Endothelial cell of umbilical vein (primary cell): ENCODE measurements at regions not wholly inside any gene's neighbourhood (a gene's known extent, or its start where the extent isn't known, plus 50 kb on each side); places are given as distances from the start of the nearest gene placed in this dataset.

Experiments used
- BruUV-seq: library from RNA; stranded (reverse); fragments of 400-500 nt; replicated peaks from 2 replicates; lab custom pipeline; 2021; lab: Mats Ljungman, UMichigan
- CTCF ChIA-PET: fragments of 300-600, 350-600 bp; sonication (Branson Sonifier 250); formaldehyde crosslinking; loops from one replicate; lab custom pipeline; 2021; ENCODE audit warnings: antibody characterized with exemption, inconsistent platforms; lab: Charles Lee
- POLR2A ChIA-PET: fragments of 300-600, 350-600 bp; sonication (Branson Sonifier 250); formaldehyde crosslinking; loops from one replicate; lab custom pipeline; 2021; ENCODE audit warnings: antibody characterized with exemption, inconsistent platforms; lab: Charles Lee
- DNase-seq: peaks from one replicate; pipeline ENCODE4 v3.0.0-alpha.2; 2011; ENCODE audit warnings: low read depth, low spot score
- FAIRE-seq: peaks from 2 replicates; lab custom pipeline; 2011; peaks lifted over from hg19 to GRCh38; lab: Jason Lieb, UNC
- H2AFZ ChIP-seq: 2 replicates; pipeline ENCODE4 v1.6.0; 2012; ENCODE audit warnings: low read depth, low read length, control low read depth, inconsistent platforms
- H3K27ac ChIP-seq: 2 replicates; pipeline ENCODE4 v1.5.1; 2011; ENCODE audit warnings: low read depth, mild to moderate bottlenecking, control low read depth, low read length, moderate library complexity; ENCODE audit not compliant: insufficient read depth
- H3K27me3 ChIP-seq, 2 experiments: 2 replicates each; pipeline versions ENCODE4 v1.6.0 to v1.6.1; 2011; ENCODE audit warnings: low read length in 2 of 2, mixed read lengths in 1 of 2; ENCODE audit not compliant: control insufficient read depth in 2 of 2, insufficient read depth in 2 of 2
- H3K36me3 ChIP-seq, 2 experiments: 2 replicates in 1 of 2; 3 replicates in 1 of 2; pipeline ENCODE4 v1.5.1; 2011; ENCODE audit warnings: low read length in 2 of 2, mild to moderate bottlenecking in 1 of 2, moderate library complexity in 1 of 2; ENCODE audit not compliant: control insufficient read depth in 2 of 2, insufficient read depth in 2 of 2; ENCODE audit errors: extremely low read depth in 1 of 2
- H3K4me1 ChIP-seq: 3 replicates; pipeline ENCODE4 v1.5.1; 2011; ENCODE audit warnings: mild to moderate bottlenecking, low read length; ENCODE audit not compliant: control insufficient read depth, insufficient read depth; ENCODE audit errors: extremely low read depth
- H3K4me2 ChIP-seq: 2 replicates; pipeline ENCODE4 v1.6.1; 2011; ENCODE audit warnings: low read length, control low read depth, mixed read lengths; ENCODE audit not compliant: insufficient read depth
- H3K4me3 ChIP-seq, 3 experiments: fragments of 200-600 bp in 1 of 3; sonication (generic), shearing (Covaris generic) in 1 of 3; replicated peaks in 1 of 3; 2 replicates each; pipeline ENCODE4 v1.5.1; 2011 to 2016; ENCODE audit warnings: control low read depth in 3 of 3, low read length in 3 of 3, mild to moderate bottlenecking in 2 of 3, inconsistent platforms in 1 of 3, low read depth in 1 of 3, moderate library complexity in 1 of 3; ENCODE audit not compliant: insufficient read depth in 1 of 3
- H3K79me2 ChIP-seq: 2 replicates; pipeline ENCODE4 v1.6.0; 2012; ENCODE audit warnings: low read length, inconsistent platforms; ENCODE audit not compliant: control insufficient read depth, insufficient read depth
- H3K9ac ChIP-seq: replicated peaks from 2 replicates; pipeline ENCODE3; 2011; ENCODE audit warnings: low read length, control low read depth; ENCODE audit not compliant: insufficient read depth; ENCODE audit errors: extremely low read depth
- H3K9me1 ChIP-seq: replicated peaks from 3 replicates; pipeline ENCODE4 v1.6.0; 2011; ENCODE audit warnings: mild to moderate bottlenecking, low read length; ENCODE audit not compliant: control insufficient read depth, insufficient read depth; ENCODE audit errors: extremely low read depth
- H3K9me3 ChIP-seq: replicated peaks from 2 replicates; pipeline ENCODE4 v1.5.1; 2012; ENCODE audit warnings: low read length, inconsistent platforms; ENCODE audit not compliant: control insufficient read depth, insufficient read depth
- H4K20me1 ChIP-seq: replicated peaks from 2 replicates; pipeline ENCODE3; 2011; ENCODE audit warnings: mild to moderate bottlenecking, low read length; ENCODE audit not compliant: control insufficient read depth, insufficient read depth; ENCODE audit errors: extremely low read depth
- CTCF ChIP-seq, 2 donors: IDR thresholded peaks; 1 replicate in 1 of 2; 2 replicates in 1 of 2; pipeline ENCODE4 v1.5.1; 2011; ENCODE audit warnings: low read length in 2 of 2, mild to moderate bottlenecking in 2 of 2, moderate library complexity in 2 of 2, control low read depth in 1 of 2, inconsistent platforms in 1 of 2, low read depth in 1 of 2; ENCODE audit not compliant: insufficient read depth in 1 of 2; ENCODE audit errors: extremely low read depth in 1 of 2
- EZH2 ChIP-seq: IDR thresholded peaks from 2 replicates; pipeline ENCODE4 v1.6.1; 2012; ENCODE audit warnings: borderline replicate concordance, low read depth, mild to moderate bottlenecking, moderate library complexity, low read length, inconsistent platforms; ENCODE audit not compliant: severe bottlenecking
- FOS ChIP-seq: IDR thresholded peaks from 2 replicates; pipeline ENCODE4 v1.6.1; 2011; ENCODE audit warnings: mild to moderate bottlenecking, low read length, moderate library complexity, borderline replicate concordance; ENCODE audit not compliant: insufficient read depth
- GATA2 ChIP-seq: IDR thresholded peaks from 2 replicates; pipeline ENCODE4 v1.7.0; 2011; ENCODE audit warnings: low read depth, mild to moderate bottlenecking, moderate library complexity, mixed read lengths, low read length; ENCODE audit not compliant: insufficient read length, insufficient read depth
- JUN ChIP-seq: IDR thresholded peaks from 2 replicates; pipeline ENCODE4 v1.6.1; 2011; ENCODE audit warnings: borderline replicate concordance, low read depth; ENCODE audit not compliant: insufficient read length, insufficient read depth
- MAX ChIP-seq: IDR thresholded peaks from 2 replicates; pipeline ENCODE4 v1.6.1; 2011; ENCODE audit not compliant: insufficient read depth, insufficient read length
- MYC ChIP-seq: IDR thresholded peaks from one replicate; pipeline ENCODE4 v1.6.1; 2011; ENCODE audit warnings: mild to moderate bottlenecking, low read depth, low read length
- POLR2A ChIP-seq: IDR thresholded peaks from 2 replicates; pipeline ENCODE4 v1.6.1; 2012; ENCODE audit warnings: low read depth, mild to moderate bottlenecking, control low read depth, low read length
- POLR2AphosphoS5 ChIP-seq: IDR thresholded peaks from 2 replicates; pipeline ENCODE4 v1.6.1; 2012; ENCODE audit warnings: low read depth, mild to moderate bottlenecking, control low read depth, low read length, moderate library complexity; ENCODE audit not compliant: insufficient read depth
- dilution Hi-C: fragments of 300-500 bp; cut with MboI; formaldehyde crosslinking; loops from one replicate; pipeline ENCODE4 v1.15.0; 2019; ENCODE audit warnings: low sequenced_read_pairs; ENCODE audit not compliant: extremely low pct_ligation_motif_present
- intact Hi-C: fragments of 100-400 bp; cut with micrococcal nuclease; formaldehyde crosslinking; loops from one replicate; pipeline ENCODE4 v1.10.0; 2022

DNA sequence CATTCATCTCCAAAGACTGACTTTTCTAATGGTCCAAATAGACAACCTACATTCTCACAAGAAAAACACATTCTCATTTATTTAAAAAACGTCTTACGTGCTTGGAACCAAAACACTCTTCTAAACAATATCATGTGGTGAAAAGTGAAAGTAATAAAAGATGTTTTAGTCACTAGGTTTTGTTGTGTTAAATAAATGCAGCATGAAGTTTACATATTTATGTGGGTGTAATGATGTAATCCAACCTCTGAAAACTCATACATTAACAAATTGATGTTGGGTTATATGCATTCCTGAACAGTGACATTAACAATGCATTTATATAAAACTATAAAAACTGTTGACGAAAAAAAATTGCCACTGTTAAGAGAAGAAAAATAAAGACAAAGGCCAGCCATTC is 55.1 kb upstream of the ACVR2A start:
- Histone ChIP-seq H3K4me3 (no peak overlapping the region), H3K27me3 (no peaks in the 10 kb centered on the region), H3K9me3 (no peaks in the 10 kb centered on the region), H4K20me1 (no peaks in the 10 kb centered on the region), H3K9ac (no peak overlapping the region), H3K36me3 (no peaks in the 10 kb centered on the region), H3K4me1 (no peaks in the 10 kb centered on the region), H3K4me2 (no peak overlapping the region), H2AFZ (no peak overlapping the region), H3K79me2 (no peaks in the 10 kb centered on the region), H3K9me1 (no peaks in the 10 kb centered on the region), H3K27ac (no peak overlapping the region)
- CTCF ChIA-PET, result no interaction called here
- no peak for DNase-seq
- no peak for FAIRE-seq
- dilution Hi-C loops, result no loop called here
- no TSS peak for BruUV-seq
- POLR2A ChIA-PET, result no interaction called here
- intact Hi-C loops, result no loop called here
- TF ChIP-seq MAX, result no peak

GRCh38 chr2:147789287-147789686 is 55.5 kb upstream of the ACVR2A start:
- Histone ChIP-seq H3K36me3 (no peaks in the 10 kb centered on the region), H3K4me2 (no peak overlapping the region), H3K9me3 (no peaks in the 10 kb centered on the region), H3K9me1 (no peaks in the 10 kb centered on the region), H3K27me3 (no peaks in the 10 kb centered on the region), H3K79me2 (no peaks in the 10 kb centered on the region), H3K27ac (no peak overlapping the region), H3K4me3 (no peak overlapping the region), H2AFZ (no peak overlapping the region), H3K4me1 (no peaks in the 10 kb centered on the region), H3K9ac (no peak overlapping the region), H4K20me1 (no peaks in the 10 kb centered on the region)
- FAIRE-seq (no peak), DNase-seq (no peak)
- no TSS peak for BruUV-seq
- no peak for TF ChIP-seq GATA2
- TF ChIP-seq CTCF (IDR thresholded peaks at IDR 0.05; ENCODE audit: extremely low read depth in 1 of 2, insufficient read depth in 1 of 2, low read depth in 1 of 2, low read length in 2 of 2), result no peak
- no peak for TF ChIP-seq MAX
- TF ChIP-seq POLR2A, result no peak
- TF ChIP-seq EZH2, result no peak
- TF ChIP-seq MYC, result no peak
- no peak for TF ChIP-seq JUN
- TF ChIP-seq POLR2AphosphoS5, result no peak
- no peak for TF ChIP-seq FOS
- intact Hi-C loops (no loop called here), dilution Hi-C loops (no loop called here)
- CTCF ChIA-PET, result no interaction called here
- POLR2A ChIA-PET, result no interaction called here
